HepG2 (cell line): ENCODE measurements at regions not wholly inside any gene's neighbourhood (a gene's known extent, or its start where the extent isn't known, plus 50 kb on each side); places are given as distances from the start of the nearest gene placed in this dataset.

Source experiments
- ATAC-seq: fragments of 200-7000 bp; cut with Tn5 transposase; 3 replicates; pipeline ENCODE4 v1.9.1; 2020; ENCODE audit warnings: mild to moderate bottlenecking, moderate library complexity
- BruUV-seq: library from RNA; stranded (reverse); fragments of 400-500 nt; replicated peaks from 2 replicates; lab custom pipeline; 2021; lab: Mats Ljungman, UMichigan
- CTCF ChIA-PET: fragments of 300-600 bp; formaldehyde crosslinking; extraction: SDS; loops from one replicate; lab custom pipeline; 2021; ENCODE audit warnings: low total read pairs, inconsistent platforms, low intra/inter-chr PET ratio; lab: Yijun Ruan, JAX
- POLR2A ChIA-PET: fragments of 350-600 bp; sonication (Branson Sonifier 250); formaldehyde crosslinking; loops from one replicate; lab custom pipeline; 2020; ENCODE audit warnings: antibody characterized with exemption, inconsistent platforms; lab: Yijun Ruan, JAX
- DNase-seq: peaks from one replicate; pipeline ENCODE4 v3.0.0-alpha.2; 2015; ENCODE audit warnings: low spot score
- FAIRE-seq: peaks from 3 replicates; lab custom pipeline; 2011; peaks lifted over from hg19 to GRCh38; lab: Jason Lieb, UNC
- H2AFZ ChIP-seq: one replicate; pipeline ENCODE4 v1.6.1; 2011; ENCODE audit warnings: low read length, inconsistent platforms
- H3K27ac ChIP-seq: fragments of 300-600 bp; 3 replicates; pipeline ENCODE4 v1.8.0; 2011; ENCODE audit warnings: mixed run types, mild to moderate bottlenecking, mixed read lengths, low read length, inconsistent platforms; ENCODE audit not compliant: insufficient read depth; ENCODE audit errors: extremely low read length
- H3K27me3 ChIP-seq, 2 experiments: fragments of 200-600 bp in 1 of 2; 2 replicates in 1 of 2; 3 replicates in 1 of 2; pipeline versions ENCODE4 v1.6.0 to v1.8.0; 2011; ENCODE audit warnings: low read length in 2 of 2, mild to moderate bottlenecking in 2 of 2, moderate library complexity in 2 of 2, inconsistent platforms in 1 of 2; ENCODE audit not compliant: insufficient read depth in 2 of 2, control insufficient read depth in 1 of 2
- H3K36me3 ChIP-seq, 2 experiments: fragments of 200-600 bp in 1 of 2; replicated peaks in 1 of 2; 2 replicates in 1 of 2; 3 replicates in 1 of 2; pipeline versions ENCODE4 v1.5.1 to v1.8.0; 2011; ENCODE audit warnings: low read length in 2 of 2, inconsistent platforms in 1 of 2; ENCODE audit not compliant: insufficient read depth in 2 of 2, control insufficient read depth in 1 of 2
- H3K4me1 ChIP-seq: 2 replicates; pipeline ENCODE4 v1.5.1; 2012; ENCODE audit warnings: low read length, inconsistent platforms; ENCODE audit not compliant: insufficient read depth
- H3K4me2 ChIP-seq: 2 replicates; pipeline ENCODE4 v1.6.0; 2011; ENCODE audit warnings: low read depth, low read length, inconsistent platforms
- H3K4me3 ChIP-seq, 3 experiments: fragments of 200-600 bp in 1 of 3; sonication (generic), shearing (Covaris generic) in 1 of 3; replicated peaks in 1 of 3; 2 replicates each; pipeline ENCODE4 v1.5.1; 2011 to 2016; ENCODE audit warnings: low read length in 3 of 3, inconsistent platforms in 2 of 3, low read depth in 2 of 3, mild to moderate bottlenecking in 2 of 3, control low read depth in 1 of 3, mixed read lengths in 1 of 3; ENCODE audit not compliant: insufficient read depth in 1 of 3
- H3K79me2 ChIP-seq: one replicate; pipeline ENCODE4 v1.6.1; 2011; ENCODE audit warnings: low read length, inconsistent platforms; ENCODE audit not compliant: insufficient read depth
- H3K9ac ChIP-seq: 2 replicates; pipeline ENCODE4 v1.6.0; 2011; ENCODE audit warnings: mild to moderate bottlenecking, low read depth, low read length, inconsistent platforms; ENCODE audit not compliant: insufficient read depth
- H3K9me3 ChIP-seq: 2 replicates; pipeline ENCODE4 v1.5.1; 2012; ENCODE audit warnings: mild to moderate bottlenecking, low read length
- H4K20me1 ChIP-seq: 2 replicates; pipeline ENCODE4 v1.6.0; 2011; ENCODE audit warnings: inconsistent platforms, mild to moderate bottlenecking, low read length, moderate library complexity; ENCODE audit not compliant: insufficient read depth
- KLF15 ChIP-seq: sonication (generic); formaldehyde crosslinking; IDR thresholded peaks from 2 replicates; pipeline ENCODE4 v1.8.1; 2023; ENCODE audit warnings: borderline replicate concordance, mild to moderate bottlenecking, inconsistent platforms, missing genetic modification reagents, mixed read lengths
- RAD21 ChIP-seq: fragments of 450-650 bp; formaldehyde crosslinking; IDR thresholded peaks from 2 replicates; pipeline ENCODE4 v1.5.0; 2020; ENCODE audit warnings: mild to moderate bottlenecking
- SP2 ChIP-seq: sonication (generic); formaldehyde crosslinking; IDR thresholded peaks from 2 replicates; pipeline ENCODE4 v1.5.1; 2020; ENCODE audit warnings: mild to moderate bottlenecking, missing genetic modification reagents
- SRF ChIP-seq: IDR thresholded peaks from 2 replicates; pipeline ENCODE4 v1.6.1; 2011; ENCODE audit warnings: mild to moderate bottlenecking, low read depth, low read length, moderate library complexity
- ZNF30 ChIP-seq: sonication (generic); formaldehyde crosslinking; IDR thresholded peaks from 2 replicates; pipeline ENCODE4 v1.5.0; 2020; ENCODE audit warnings: mild to moderate bottlenecking, missing genetic modification reagents
- ZNF678 ChIP-seq: sonication (generic); formaldehyde crosslinking; IDR thresholded peaks from 2 replicates; pipeline ENCODE4 v1.4.0; 2020; ENCODE audit warnings: mild to moderate bottlenecking, missing genetic modification reagents
- ZNF703 ChIP-seq: sonication (generic); formaldehyde crosslinking; IDR thresholded peaks from 2 replicates; pipeline ENCODE4 v1.5.1; 2020; ENCODE audit warnings: missing genetic modification reagents, mild to moderate bottlenecking, moderate library complexity, borderline replicate concordance
- WGBS: methylation state at CpG from one replicate; pipeline ENCODE4 v1.1.6; 2017; ENCODE audit warnings: low lambda C conversion rate; 5-methylcytosine and 5-hydroxymethylcytosine counted together
- in situ Hi-C: cut with HindIII; loops from 2 replicates; pipeline ENCODE4 v1.10.0; 2017; ENCODE audit warnings: low pct_unique_long_range_greater_than_20kb; ENCODE audit not compliant: extremely low pct_ligation_motif_present
- intact Hi-C: fragments of 100-400 bp; cut with micrococcal nuclease; formaldehyde crosslinking; loops from one replicate; pipeline ENCODE4 v1.10.0; 2022; ENCODE audit not compliant: unreplicated experiment
- TF ChIP-seq, protein P1 (sequence below): sonication (generic); formaldehyde crosslinking; IDR thresholded peaks from 2 replicates; pipeline ENCODE4 v1.8.0; 2022; ENCODE audit warnings: mild to moderate bottlenecking, missing genetic modification reagents, moderate library complexity
- TF ChIP-seq, protein P2 (sequence below): sonication (generic); formaldehyde crosslinking; IDR thresholded peaks from one replicate; pipeline ENCODE4 v1.5.1; 2020; ENCODE audit warnings: mild to moderate bottlenecking, missing genetic modification reagents; ENCODE audit errors: not compliant biosample characterization

GRCh38 chr5:93070938-93071337 lies 510.1 kb downstream of the NR2F1-AS1 start:
- DNase-seq = no peak

More at GRCh38 chr5:93070938-93071337, 510.1 kb downstream of the NR2F1-AS1 start:
- Histone ChIP-seq H3K27ac (no peak overlapping the region), H3K9me3 (no peaks in the 10 kb centered on the region), H3K4me3 (no peak overlapping the region), H3K79me2 (no peaks in the 10 kb centered on the region), H3K27me3 (no peaks in the 10 kb centered on the region; a peak in 1 of 5 replicates), H3K4me1 (no peaks in the 10 kb centered on the region), H3K4me2 (no peak overlapping the region), H3K9ac (no peak overlapping the region), H3K36me3 (no peaks in the 10 kb centered on the region), H2AFZ (no peak overlapping the region), H4K20me1 (no peaks in the 10 kb centered on the region)
- no peak for TF ChIP-seq ZNF678 (CRISPR knock-in tag)
- TF ChIP-seq, protein P1, sequence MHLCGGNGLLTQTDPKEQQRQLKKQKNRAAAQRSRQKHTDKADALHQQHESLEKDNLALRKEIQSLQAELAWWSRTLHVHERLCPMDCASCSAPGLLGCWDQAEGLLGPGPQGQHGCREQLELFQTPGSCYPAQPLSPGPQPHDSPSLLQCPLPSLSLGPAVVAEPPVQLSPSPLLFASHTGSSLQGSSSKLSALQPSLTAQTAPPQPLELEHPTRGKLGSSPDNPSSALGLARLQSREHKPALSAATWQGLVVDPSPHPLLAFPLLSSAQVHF (CRISPR knock-in tag) = no peak
- no peak for TF ChIP-seq ZNF703 (CRISPR knock-in tag)
- TF ChIP-seq SRF = no peak
- TF ChIP-seq KLF15 (CRISPR knock-in tag) = no peak
- TF ChIP-seq, protein P2, sequence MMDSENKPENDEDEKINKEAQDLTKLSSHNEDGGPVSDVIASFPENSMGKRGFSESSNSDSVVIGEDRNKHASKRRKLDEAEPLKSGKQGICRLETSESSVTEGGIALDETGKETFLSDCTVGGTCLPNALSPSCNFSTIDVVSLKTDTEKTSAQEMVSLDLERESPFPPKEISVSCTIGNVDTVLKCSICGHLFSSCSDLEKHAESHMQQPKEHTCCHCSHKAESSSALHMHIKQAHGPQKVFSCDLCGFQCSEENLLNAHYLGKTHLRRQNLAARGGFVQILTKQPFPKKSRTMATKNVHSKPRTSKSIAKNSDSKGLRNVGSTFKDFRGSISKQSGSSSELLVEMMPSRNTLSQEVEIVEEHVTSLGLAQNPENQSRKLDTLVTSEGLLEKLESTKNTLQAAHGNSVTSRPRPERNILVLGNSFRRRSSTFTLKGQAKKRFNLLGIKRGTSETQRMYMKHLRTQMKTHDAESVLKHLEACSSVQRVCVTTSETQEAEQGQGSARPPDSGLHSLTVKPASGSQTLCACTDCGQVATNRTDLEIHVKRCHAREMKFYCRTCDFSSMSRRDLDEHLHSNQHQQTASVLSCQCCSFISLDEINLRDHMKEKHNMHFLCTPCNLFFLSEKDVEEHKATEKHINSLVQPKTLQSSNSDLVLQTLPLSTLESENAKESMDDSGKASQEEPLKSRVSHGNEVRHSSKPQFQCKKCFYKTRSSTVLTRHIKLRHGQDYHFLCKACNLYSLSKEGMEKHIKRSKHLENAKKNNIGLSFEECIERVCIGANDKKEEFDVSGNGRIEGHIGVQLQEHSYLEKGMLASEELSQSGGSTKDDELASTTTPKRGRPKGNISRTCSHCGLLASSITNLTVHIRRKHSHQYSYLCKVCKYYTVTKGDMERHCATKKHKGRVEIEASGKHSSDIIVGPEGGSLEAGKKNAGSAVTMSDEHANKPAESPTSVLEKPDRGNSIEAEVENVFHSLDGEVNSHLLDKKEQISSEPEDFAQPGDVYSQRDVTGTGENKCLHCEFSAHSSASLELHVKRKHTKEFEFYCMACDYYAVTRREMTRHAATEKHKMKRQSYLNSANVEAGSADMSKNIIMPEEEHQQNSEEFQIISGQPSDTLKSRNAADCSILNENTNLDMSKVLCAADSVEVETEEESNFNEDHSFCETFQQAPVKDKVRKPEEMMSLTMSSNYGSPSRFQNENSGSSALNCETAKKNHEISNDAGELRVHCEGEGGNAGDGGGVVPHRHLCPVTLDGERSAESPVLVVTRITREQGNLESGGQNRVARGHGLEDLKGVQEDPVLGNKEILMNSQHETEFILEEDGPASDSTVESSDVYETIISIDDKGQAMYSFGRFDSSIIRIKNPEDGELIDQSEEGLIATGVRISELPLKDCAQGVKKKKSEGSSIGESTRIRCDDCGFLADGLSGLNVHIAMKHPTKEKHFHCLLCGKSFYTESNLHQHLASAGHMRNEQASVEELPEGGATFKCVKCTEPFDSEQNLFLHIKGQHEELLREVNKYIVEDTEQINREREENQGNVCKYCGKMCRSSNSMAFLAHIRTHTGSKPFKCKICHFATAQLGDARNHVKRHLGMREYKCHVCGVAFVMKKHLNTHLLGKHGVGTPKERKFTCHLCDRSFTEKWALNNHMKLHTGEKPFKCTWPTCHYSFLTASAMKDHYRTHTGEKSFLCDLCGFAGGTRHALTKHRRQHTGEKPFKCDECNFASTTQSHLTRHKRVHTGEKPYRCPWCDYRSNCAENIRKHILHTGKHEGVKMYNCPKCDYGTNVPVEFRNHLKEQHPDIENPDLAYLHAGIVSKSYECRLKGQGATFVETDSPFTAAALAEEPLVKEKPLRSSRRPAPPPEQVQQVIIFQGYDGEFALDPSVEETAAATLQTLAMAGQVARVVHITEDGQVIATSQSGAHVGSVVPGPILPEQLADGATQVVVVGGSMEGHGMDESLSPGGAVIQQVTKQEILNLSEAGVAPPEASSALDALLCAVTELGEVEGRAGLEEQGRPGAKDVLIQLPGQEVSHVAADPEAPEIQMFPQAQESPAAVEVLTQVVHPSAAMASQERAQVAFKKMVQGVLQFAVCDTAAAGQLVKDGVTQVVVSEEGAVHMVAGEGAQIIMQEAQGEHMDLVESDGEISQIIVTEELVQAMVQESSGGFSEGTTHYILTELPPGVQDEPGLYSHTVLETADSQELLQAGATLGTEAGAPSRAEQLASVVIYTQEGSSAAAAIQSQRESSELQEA = no peak
- no peak for TF ChIP-seq ZNF30 (CRISPR knock-in tag)
- no peak for TF ChIP-seq RAD21 (CRISPR knock-in tag)
- no peak for TF ChIP-seq SP2 (CRISPR knock-in tag)
- 96% methylated on average over 6 of the region's 6 CpGs for WGBS
- in situ Hi-C loops = no loop called here
- POLR2A ChIA-PET = no interaction called here
- CTCF ChIA-PET = no interaction called here
- BruUV-seq = no TSS peak
- FAIRE-seq = no peak
- no peak for ATAC-seq
- intact Hi-C loops = loop anchor here (10.0 kb wide), 1 partner anchor 834 kb away; no protein-coding TSS in a partner anchor
